HepG2 (cell line): ENCODE measurements at regions not wholly inside any gene's neighbourhood (a gene's known extent, or its start where the extent isn't known, plus 50 kb on each side); places are given as distances from the start of the nearest gene placed in this dataset.

ENCODE experiments used
- ATAC-seq: fragments of 200-7000 bp; cut with Tn5 transposase; 3 replicates; pipeline ENCODE4 v1.9.1; 2020; ENCODE audit warnings: mild to moderate bottlenecking, moderate library complexity
- BruUV-seq: library from RNA; stranded (reverse); fragments of 400-500 nt; replicated peaks from 2 replicates; lab custom pipeline; 2021; lab: Mats Ljungman, UMichigan
- CTCF ChIA-PET: fragments of 300-600 bp; formaldehyde crosslinking; extraction: SDS; loops from one replicate; lab custom pipeline; 2021; ENCODE audit warnings: low total read pairs, inconsistent platforms, low intra/inter-chr PET ratio; lab: Yijun Ruan, JAX
- POLR2A ChIA-PET: fragments of 350-600 bp; sonication (Branson Sonifier 250); formaldehyde crosslinking; loops from one replicate; lab custom pipeline; 2020; ENCODE audit warnings: antibody characterized with exemption, inconsistent platforms; lab: Yijun Ruan, JAX
- DNase-seq: peaks from one replicate; pipeline ENCODE4 v3.0.0-alpha.2; 2015; ENCODE audit warnings: low spot score
- FAIRE-seq: peaks from 3 replicates; lab custom pipeline; 2011; peaks lifted over from hg19 to GRCh38; lab: Jason Lieb, UNC
- H2AFZ ChIP-seq: one replicate; pipeline ENCODE4 v1.6.1; 2011; ENCODE audit warnings: low read length, inconsistent platforms
- H3K27ac ChIP-seq: fragments of 300-600 bp; 3 replicates; pipeline ENCODE4 v1.8.0; 2011; ENCODE audit warnings: mixed run types, mild to moderate bottlenecking, mixed read lengths, low read length, inconsistent platforms; ENCODE audit not compliant: insufficient read depth; ENCODE audit errors: extremely low read length
- H3K27me3 ChIP-seq, 2 experiments: fragments of 200-600 bp in 1 of 2; 2 replicates in 1 of 2; 3 replicates in 1 of 2; pipeline versions ENCODE4 v1.6.0 to v1.8.0; 2011; ENCODE audit warnings: low read length in 2 of 2, mild to moderate bottlenecking in 2 of 2, moderate library complexity in 2 of 2, inconsistent platforms in 1 of 2; ENCODE audit not compliant: insufficient read depth in 2 of 2, control insufficient read depth in 1 of 2
- H3K36me3 ChIP-seq, 2 experiments: fragments of 200-600 bp in 1 of 2; replicated peaks in 1 of 2; 2 replicates in 1 of 2; 3 replicates in 1 of 2; pipeline versions ENCODE4 v1.5.1 to v1.8.0; 2011; ENCODE audit warnings: low read length in 2 of 2, inconsistent platforms in 1 of 2; ENCODE audit not compliant: insufficient read depth in 2 of 2, control insufficient read depth in 1 of 2
- H3K4me1 ChIP-seq: 2 replicates; pipeline ENCODE4 v1.5.1; 2012; ENCODE audit warnings: low read length, inconsistent platforms; ENCODE audit not compliant: insufficient read depth
- H3K4me2 ChIP-seq: 2 replicates; pipeline ENCODE4 v1.6.0; 2011; ENCODE audit warnings: low read depth, low read length, inconsistent platforms
- H3K4me3 ChIP-seq, 3 experiments: fragments of 200-600 bp in 1 of 3; sonication (generic), shearing (Covaris generic) in 1 of 3; replicated peaks in 1 of 3; 2 replicates each; pipeline ENCODE4 v1.5.1; 2011 to 2016; ENCODE audit warnings: low read length in 3 of 3, inconsistent platforms in 2 of 3, low read depth in 2 of 3, mild to moderate bottlenecking in 2 of 3, control low read depth in 1 of 3, mixed read lengths in 1 of 3; ENCODE audit not compliant: insufficient read depth in 1 of 3
- H3K79me2 ChIP-seq: one replicate; pipeline ENCODE4 v1.6.1; 2011; ENCODE audit warnings: low read length, inconsistent platforms; ENCODE audit not compliant: insufficient read depth
- H3K9ac ChIP-seq: 2 replicates; pipeline ENCODE4 v1.6.0; 2011; ENCODE audit warnings: mild to moderate bottlenecking, low read depth, low read length, inconsistent platforms; ENCODE audit not compliant: insufficient read depth
- H3K9me3 ChIP-seq: 2 replicates; pipeline ENCODE4 v1.5.1; 2012; ENCODE audit warnings: mild to moderate bottlenecking, low read length
- H4K20me1 ChIP-seq: 2 replicates; pipeline ENCODE4 v1.6.0; 2011; ENCODE audit warnings: inconsistent platforms, mild to moderate bottlenecking, low read length, moderate library complexity; ENCODE audit not compliant: insufficient read depth
- CEBPB ChIP-seq: IDR thresholded peaks from 2 replicates; pipeline ENCODE4 v1.6.1; 2011; ENCODE audit warnings: low read depth, low read length, improper control_type of control experiment, borderline replicate concordance
- MED8 ChIP-seq: sonication (generic); formaldehyde crosslinking; IDR thresholded peaks from 2 replicates; pipeline ENCODE4 v1.8.1; 2023; ENCODE audit warnings: mild to moderate bottlenecking, missing genetic modification reagents; ENCODE audit not compliant: insufficient replicate concordance
- MEIS2 ChIP-seq: sonication (generic); formaldehyde crosslinking; IDR thresholded peaks from 2 replicates; pipeline ENCODE4 v1.9.0; 2021; ENCODE audit warnings: mild to moderate bottlenecking, missing genetic modification reagents
- NCOR1 ChIP-seq: fragments of 200-600 bp; sonication (generic); IDR thresholded peaks from 2 replicates; pipeline ENCODE4 v1.7.0; 2017; ENCODE audit warnings: antibody characterized with exemption, low read length, borderline replicate concordance
- PLRG1 ChIP-seq: fragments of 450-650 bp; conservative IDR thresholded peaks from 2 replicates; pipeline ENCODE4 v1.6.1; 2016
- ZFY ChIP-seq: sonication (generic); formaldehyde crosslinking; IDR thresholded peaks from 2 replicates; pipeline ENCODE4 v1.4.0; 2020; ENCODE audit warnings: missing genetic modification reagents
- ZNF839 ChIP-seq: sonication (generic); formaldehyde crosslinking; IDR thresholded peaks from 2 replicates; pipeline ENCODE4 v1.4.0; 2020; ENCODE audit warnings: missing genetic modification reagents, mild to moderate bottlenecking, borderline replicate concordance
- WGBS: methylation state at CpG from one replicate; pipeline ENCODE4 v1.1.6; 2017; ENCODE audit warnings: low lambda C conversion rate; 5-methylcytosine and 5-hydroxymethylcytosine counted together
- in situ Hi-C: cut with HindIII; loops from 2 replicates; pipeline ENCODE4 v1.10.0; 2017; ENCODE audit warnings: low pct_unique_long_range_greater_than_20kb; ENCODE audit not compliant: extremely low pct_ligation_motif_present
- intact Hi-C: fragments of 100-400 bp; cut with micrococcal nuclease; formaldehyde crosslinking; loops from one replicate; pipeline ENCODE4 v1.10.0; 2022; ENCODE audit not compliant: unreplicated experiment
- TF ChIP-seq, protein P1 (sequence below): IDR thresholded peaks from 2 replicates; pipeline ENCODE4 v1.6.1; 2016
- TF ChIP-seq, protein P2 (sequence below): sonication (generic); formaldehyde crosslinking; IDR thresholded peaks from 2 replicates; pipeline ENCODE4 v1.8.0; 2022; ENCODE audit warnings: missing genetic modification reagents, mild to moderate bottlenecking, borderline replicate concordance
- TF ChIP-seq, protein P3 (sequence below): sonication (generic); formaldehyde crosslinking; IDR thresholded peaks from 2 replicates; pipeline ENCODE4 v1.4.0; 2020; ENCODE audit warnings: missing genetic modification reagents
- TF ChIP-seq, protein P4 (sequence below): sonication (generic); formaldehyde crosslinking; IDR thresholded peaks from 2 replicates; pipeline ENCODE4 v1.8.1; 2022; ENCODE audit warnings: mild to moderate bottlenecking, missing genetic modification reagents
- TF ChIP-seq, protein P5 (sequence below): sonication (generic); formaldehyde crosslinking; IDR thresholded peaks from 2 replicates; pipeline ENCODE4 v1.8.0; 2022; ENCODE audit warnings: mild to moderate bottlenecking, missing genetic modification reagents, moderate library complexity
- TF ChIP-seq, protein P6 (sequence below): sonication (generic); formaldehyde crosslinking; IDR thresholded peaks from 2 replicates; pipeline ENCODE4 v1.5.0; 2020; ENCODE audit warnings: missing genetic modification reagents

DNA sequence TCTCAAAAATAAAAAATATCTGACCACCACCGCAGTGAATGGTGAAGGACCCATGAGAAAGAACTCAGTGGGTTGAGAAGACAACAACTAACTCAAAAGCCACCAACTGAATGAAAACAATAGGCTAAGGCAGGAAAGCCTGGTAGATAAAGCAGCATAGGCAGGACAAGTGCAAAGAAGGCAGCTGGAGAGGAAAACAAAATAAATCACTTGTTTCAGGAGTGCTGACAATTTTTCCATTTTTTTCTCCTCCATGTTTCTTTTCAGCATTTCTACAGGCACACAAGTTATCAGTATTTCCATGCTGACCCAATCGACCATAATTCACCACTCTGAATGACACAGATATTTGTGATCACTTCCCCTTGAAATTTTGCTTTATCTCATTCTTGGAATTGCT lies 597.8 kb downstream of the LIG4 start:
- Histone ChIP-seq H3K36me3 (no peaks in the 10 kb centered on the region), H3K9me3 (no peaks in the 10 kb centered on the region), H2AFZ (no peak overlapping the region), H3K4me3 (no peak overlapping the region), H3K4me1 (no peaks in the 10 kb centered on the region), H3K27me3 (no peaks in the 10 kb centered on the region), H3K9ac (no peak overlapping the region), H3K27ac (no peak overlapping the region), H3K79me2 (no peaks in the 10 kb centered on the region), H4K20me1 (no peaks in the 10 kb centered on the region), H3K4me2 (no peak overlapping the region)
- ChIA-PET CTCF (no interaction called here), POLR2A (no interaction called here)
- intact Hi-C loops (no loop called here), in situ Hi-C loops (no loop called here)
- TF ChIP-seq, protein P1, sequence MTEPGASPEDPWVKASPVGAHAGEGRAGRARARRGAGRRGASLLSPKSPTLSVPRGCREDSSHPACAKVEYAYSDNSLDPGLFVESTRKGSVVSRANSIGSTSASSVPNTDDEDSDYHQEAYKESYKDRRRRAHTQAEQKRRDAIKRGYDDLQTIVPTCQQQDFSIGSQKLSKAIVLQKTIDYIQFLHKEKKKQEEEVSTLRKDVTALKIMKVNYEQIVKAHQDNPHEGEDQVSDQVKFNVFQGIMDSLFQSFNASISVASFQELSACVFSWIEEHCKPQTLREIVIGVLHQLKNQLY (CRISPR knock-in tag), result no peak
- TF ChIP-seq, protein P2, sequence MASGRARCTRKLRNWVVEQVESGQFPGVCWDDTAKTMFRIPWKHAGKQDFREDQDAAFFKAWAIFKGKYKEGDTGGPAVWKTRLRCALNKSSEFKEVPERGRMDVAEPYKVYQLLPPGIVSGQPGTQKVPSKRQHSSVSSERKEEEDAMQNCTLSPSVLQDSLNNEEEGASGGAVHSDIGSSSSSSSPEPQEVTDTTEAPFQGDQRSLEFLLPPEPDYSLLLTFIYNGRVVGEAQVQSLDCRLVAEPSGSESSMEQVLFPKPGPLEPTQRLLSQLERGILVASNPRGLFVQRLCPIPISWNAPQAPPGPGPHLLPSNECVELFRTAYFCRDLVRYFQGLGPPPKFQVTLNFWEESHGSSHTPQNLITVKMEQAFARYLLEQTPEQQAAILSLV (CRISPR knock-in tag), result no peak
- no peak for TF ChIP-seq CEBPB
- no TSS peak for BruUV-seq
- no peak for ATAC-seq
- 3% methylated on average over 2 of the region's 2 CpGs for WGBS
- DNase-seq, result no peak
- FAIRE-seq, result no peak

DNA sequence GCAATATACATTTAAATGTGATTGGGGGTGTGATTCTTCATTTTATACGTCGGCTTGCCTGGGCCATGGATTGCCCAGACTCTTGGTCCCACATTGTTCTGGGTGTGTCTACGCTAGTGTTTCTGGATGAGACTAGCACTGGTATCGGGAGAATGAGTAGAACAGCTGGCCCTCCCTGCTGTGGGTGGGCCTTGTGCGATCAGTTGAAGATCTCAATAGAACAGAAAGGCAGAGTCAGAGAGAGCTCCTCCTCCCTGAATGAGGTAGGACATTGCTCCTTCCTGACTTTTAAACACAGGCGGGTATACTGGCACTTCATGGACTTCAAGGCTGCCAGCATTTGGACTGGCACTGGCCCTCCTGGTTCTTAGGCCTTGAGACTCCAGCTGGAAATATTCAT lies 603.0 kb downstream of the LIG4 start:
- H3K9ac ChIP-seq, result no peak overlapping the region
- CTCF ChIA-PET, result no interaction called here
- no TSS peak for BruUV-seq
- H3K4me3 ChIP-seq, result no peak overlapping the region
- FAIRE-seq (no peak), ATAC-seq (no peak), DNase-seq (no peak)
- no peaks in the 10 kb centered on the region for H3K36me3 ChIP-seq
- intact Hi-C loops, result no loop called here
- in situ Hi-C loops, result no loop called here
- no peak overlapping the region for H3K27ac ChIP-seq
- no peaks in the 10 kb centered on the region for H3K27me3 ChIP-seq
- POLR2A ChIA-PET, result no interaction called here
- no peaks in the 10 kb centered on the region for H4K20me1 ChIP-seq
- H3K4me1 ChIP-seq, result no peaks in the 10 kb centered on the region
- no peaks in the 10 kb centered on the region for H3K79me2 ChIP-seq
- WGBS, result 7% methylated on average over 6 of the region's 6 CpGs
- no peaks in the 10 kb centered on the region for H3K9me3 ChIP-seq
- H2AFZ ChIP-seq, result no peak overlapping the region
- no peak overlapping the region for H3K4me2 ChIP-seq
- TF ChIP-seq, protein P3, sequence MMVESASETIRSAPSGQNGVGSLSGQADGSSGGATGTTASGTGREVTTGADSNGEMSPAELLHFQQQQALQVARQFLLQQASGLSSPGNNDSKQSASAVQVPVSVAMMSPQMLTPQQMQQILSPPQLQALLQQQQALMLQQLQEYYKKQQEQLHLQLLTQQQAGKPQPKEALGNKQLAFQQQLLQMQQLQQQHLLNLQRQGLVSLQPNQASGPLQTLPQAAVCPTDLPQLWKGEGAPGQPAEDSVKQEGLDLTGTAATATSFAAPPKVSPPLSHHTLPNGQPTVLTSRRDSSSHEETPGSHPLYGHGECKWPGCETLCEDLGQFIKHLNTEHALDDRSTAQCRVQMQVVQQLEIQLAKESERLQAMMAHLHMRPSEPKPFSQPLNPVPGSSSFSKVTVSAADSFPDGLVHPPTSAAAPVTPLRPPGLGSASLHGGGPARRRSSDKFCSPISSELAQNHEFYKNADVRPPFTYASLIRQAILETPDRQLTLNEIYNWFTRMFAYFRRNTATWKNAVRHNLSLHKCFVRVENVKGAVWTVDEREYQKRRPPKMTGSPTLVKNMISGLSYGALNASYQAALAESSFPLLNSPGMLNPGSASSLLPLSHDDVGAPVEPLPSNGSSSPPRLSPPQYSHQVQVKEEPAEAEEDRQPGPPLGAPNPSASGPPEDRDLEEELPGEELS (CRISPR knock-in tag), result no peak
- no peak for TF ChIP-seq NCOR1
- TF ChIP-seq, protein P4, sequence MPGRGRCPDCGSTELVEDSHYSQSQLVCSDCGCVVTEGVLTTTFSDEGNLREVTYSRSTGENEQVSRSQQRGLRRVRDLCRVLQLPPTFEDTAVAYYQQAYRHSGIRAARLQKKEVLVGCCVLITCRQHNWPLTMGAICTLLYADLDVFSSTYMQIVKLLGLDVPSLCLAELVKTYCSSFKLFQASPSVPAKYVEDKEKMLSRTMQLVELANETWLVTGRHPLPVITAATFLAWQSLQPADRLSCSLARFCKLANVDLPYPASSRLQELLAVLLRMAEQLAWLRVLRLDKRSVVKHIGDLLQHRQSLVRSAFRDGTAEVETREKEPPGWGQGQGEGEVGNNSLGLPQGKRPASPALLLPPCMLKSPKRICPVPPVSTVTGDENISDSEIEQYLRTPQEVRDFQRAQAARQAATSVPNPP (CRISPR knock-in tag), result no peak
- no peak for TF ChIP-seq ZNF839 (CRISPR knock-in tag)
- TF ChIP-seq, protein P5, sequence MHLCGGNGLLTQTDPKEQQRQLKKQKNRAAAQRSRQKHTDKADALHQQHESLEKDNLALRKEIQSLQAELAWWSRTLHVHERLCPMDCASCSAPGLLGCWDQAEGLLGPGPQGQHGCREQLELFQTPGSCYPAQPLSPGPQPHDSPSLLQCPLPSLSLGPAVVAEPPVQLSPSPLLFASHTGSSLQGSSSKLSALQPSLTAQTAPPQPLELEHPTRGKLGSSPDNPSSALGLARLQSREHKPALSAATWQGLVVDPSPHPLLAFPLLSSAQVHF (CRISPR knock-in tag), result no peak
- no peak for TF ChIP-seq MED8 (CRISPR knock-in tag)
- TF ChIP-seq MEIS2, result no peak
- no peak for TF ChIP-seq ZFY (CRISPR knock-in tag)
- TF ChIP-seq PLRG1, result no peak
- TF ChIP-seq, protein P6, sequence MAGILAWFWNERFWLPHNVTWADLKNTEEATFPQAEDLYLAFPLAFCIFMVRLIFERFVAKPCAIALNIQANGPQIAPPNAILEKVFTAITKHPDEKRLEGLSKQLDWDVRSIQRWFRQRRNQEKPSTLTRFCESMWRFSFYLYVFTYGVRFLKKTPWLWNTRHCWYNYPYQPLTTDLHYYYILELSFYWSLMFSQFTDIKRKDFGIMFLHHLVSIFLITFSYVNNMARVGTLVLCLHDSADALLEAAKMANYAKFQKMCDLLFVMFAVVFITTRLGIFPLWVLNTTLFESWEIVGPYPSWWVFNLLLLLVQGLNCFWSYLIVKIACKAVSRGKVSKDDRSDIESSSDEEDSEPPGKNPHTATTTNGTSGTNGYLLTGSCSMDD (CRISPR knock-in tag), result no peak
